ENCODE measurements at regions not wholly inside any gene's neighbourhood (a gene's known extent, or its start where the extent isn't known, plus 50 kb on each side); places are given as distances from the start of the nearest gene placed in this dataset.

- TF ChIP-seq CTCF (IDR thresholded peaks at IDR 0.05; ENCODE audit: low read length) (no peak), EZH2 (optimal IDR thresholded peaks at IDR 0.05; ENCODE audit: low read depth, low read length) (no peak), EZH2phosphoT487 (IDR thresholded peaks at IDR 0.05; ENCODE audit: low read length) (no peak)
Measured at GRCh38 chr1:243931957-243932356, 81.9 kb upstream of the AKT3 start.

Measured in MM.1S (cell line).